HepG2 (cell line): ENCODE measurements at regions not wholly inside any gene's neighbourhood (a gene's known extent, or its start where the extent isn't known, plus 50 kb on each side); places are given as distances from the start of the nearest gene placed in this dataset.

Experiments used
- ATAC-seq: fragments of 200-7000 bp; cut with Tn5 transposase; 3 replicates; pipeline ENCODE4 v1.9.1; 2020; ENCODE audit warnings: mild to moderate bottlenecking, moderate library complexity
- BruUV-seq: library from RNA; stranded (reverse); fragments of 400-500 nt; replicated peaks from 2 replicates; lab custom pipeline; 2021; lab: Mats Ljungman, UMichigan
- CTCF ChIA-PET: fragments of 300-600 bp; formaldehyde crosslinking; extraction: SDS; loops from one replicate; lab custom pipeline; 2021; ENCODE audit warnings: low total read pairs, inconsistent platforms, low intra/inter-chr PET ratio; lab: Yijun Ruan, JAX
- POLR2A ChIA-PET: fragments of 350-600 bp; sonication (Branson Sonifier 250); formaldehyde crosslinking; loops from one replicate; lab custom pipeline; 2020; ENCODE audit warnings: antibody characterized with exemption, inconsistent platforms; lab: Yijun Ruan, JAX
- DNase-seq: peaks from one replicate; pipeline ENCODE4 v3.0.0-alpha.2; 2015; ENCODE audit warnings: low spot score
- FAIRE-seq: peaks from 3 replicates; lab custom pipeline; 2011; peaks lifted over from hg19 to GRCh38; lab: Jason Lieb, UNC
- H2AFZ ChIP-seq: one replicate; pipeline ENCODE4 v1.6.1; 2011; ENCODE audit warnings: low read length, inconsistent platforms
- H3K27ac ChIP-seq: fragments of 300-600 bp; 3 replicates; pipeline ENCODE4 v1.8.0; 2011; ENCODE audit warnings: mixed run types, mild to moderate bottlenecking, mixed read lengths, low read length, inconsistent platforms; ENCODE audit not compliant: insufficient read depth; ENCODE audit errors: extremely low read length
- H3K27me3 ChIP-seq, 2 experiments: fragments of 200-600 bp in 1 of 2; 2 replicates in 1 of 2; 3 replicates in 1 of 2; pipeline versions ENCODE4 v1.6.0 to v1.8.0; 2011; ENCODE audit warnings: low read length in 2 of 2, mild to moderate bottlenecking in 2 of 2, moderate library complexity in 2 of 2, inconsistent platforms in 1 of 2; ENCODE audit not compliant: insufficient read depth in 2 of 2, control insufficient read depth in 1 of 2
- H3K36me3 ChIP-seq, 2 experiments: fragments of 200-600 bp in 1 of 2; replicated peaks in 1 of 2; 2 replicates in 1 of 2; 3 replicates in 1 of 2; pipeline versions ENCODE4 v1.5.1 to v1.8.0; 2011; ENCODE audit warnings: low read length in 2 of 2, inconsistent platforms in 1 of 2; ENCODE audit not compliant: insufficient read depth in 2 of 2, control insufficient read depth in 1 of 2
- H3K4me1 ChIP-seq: 2 replicates; pipeline ENCODE4 v1.5.1; 2012; ENCODE audit warnings: low read length, inconsistent platforms; ENCODE audit not compliant: insufficient read depth
- H3K4me2 ChIP-seq: 2 replicates; pipeline ENCODE4 v1.6.0; 2011; ENCODE audit warnings: low read depth, low read length, inconsistent platforms
- H3K4me3 ChIP-seq, 3 experiments: fragments of 200-600 bp in 1 of 3; sonication (generic), shearing (Covaris generic) in 1 of 3; replicated peaks in 1 of 3; 2 replicates each; pipeline ENCODE4 v1.5.1; 2011 to 2016; ENCODE audit warnings: low read length in 3 of 3, inconsistent platforms in 2 of 3, low read depth in 2 of 3, mild to moderate bottlenecking in 2 of 3, control low read depth in 1 of 3, mixed read lengths in 1 of 3; ENCODE audit not compliant: insufficient read depth in 1 of 3
- H3K79me2 ChIP-seq: one replicate; pipeline ENCODE4 v1.6.1; 2011; ENCODE audit warnings: low read length, inconsistent platforms; ENCODE audit not compliant: insufficient read depth
- H3K9ac ChIP-seq: 2 replicates; pipeline ENCODE4 v1.6.0; 2011; ENCODE audit warnings: mild to moderate bottlenecking, low read depth, low read length, inconsistent platforms; ENCODE audit not compliant: insufficient read depth
- H3K9me3 ChIP-seq: 2 replicates; pipeline ENCODE4 v1.5.1; 2012; ENCODE audit warnings: mild to moderate bottlenecking, low read length
- H4K20me1 ChIP-seq: 2 replicates; pipeline ENCODE4 v1.6.0; 2011; ENCODE audit warnings: inconsistent platforms, mild to moderate bottlenecking, low read length, moderate library complexity; ENCODE audit not compliant: insufficient read depth
- GPBP1L1 ChIP-seq: sonication (generic); formaldehyde crosslinking; IDR thresholded peaks from 2 replicates; pipeline ENCODE4 v1.5.0; 2020; ENCODE audit warnings: mild to moderate bottlenecking, missing genetic modification reagents
- JUN ChIP-seq: sonication (generic); formaldehyde crosslinking; IDR thresholded peaks from 2 replicates; pipeline ENCODE4 v1.4.0; 2020; ENCODE audit warnings: mild to moderate bottlenecking, missing genetic modification reagents
- THAP9 ChIP-seq: sonication (generic); formaldehyde crosslinking; IDR thresholded peaks from 2 replicates; pipeline ENCODE4; 2020; ENCODE audit warnings: missing genetic modification reagents, mild to moderate bottlenecking, borderline replicate concordance
- ZBTB44 ChIP-seq: sonication (generic); formaldehyde crosslinking; IDR thresholded peaks from 2 replicates; pipeline ENCODE4 v1.4.0; 2020; ENCODE audit warnings: missing genetic modification reagents
- ZFAT ChIP-seq: sonication (generic); formaldehyde crosslinking; conservative IDR thresholded peaks from 2 replicates; pipeline ENCODE4 v1.8.1; 2023; ENCODE audit warnings: missing genetic modification reagents, inconsistent platforms
- ZFP90 ChIP-seq: sonication (generic); formaldehyde crosslinking; IDR thresholded peaks from 2 replicates; pipeline ENCODE4 v1.8.0; 2022; ENCODE audit warnings: missing genetic modification reagents, mild to moderate bottlenecking, inconsistent platforms, borderline replicate concordance
- ZNF317 ChIP-seq: sonication (generic); formaldehyde crosslinking; IDR thresholded peaks from 2 replicates; pipeline ENCODE4 v1.5.0; 2020; ENCODE audit warnings: mild to moderate bottlenecking, missing genetic modification reagents
- ZNF350 ChIP-seq: sonication (generic); formaldehyde crosslinking; IDR thresholded peaks from 2 replicates; pipeline ENCODE4 v1.4.0; 2020; ENCODE audit warnings: mild to moderate bottlenecking, low read depth, missing genetic modification reagents, borderline replicate concordance
- ZNF503 ChIP-seq: sonication (generic); formaldehyde crosslinking; IDR thresholded peaks from 2 replicates; pipeline ENCODE4 v1.4.0; 2020; ENCODE audit warnings: missing genetic modification reagents
- ZNF572 ChIP-seq: sonication (generic); formaldehyde crosslinking; IDR thresholded peaks from 2 replicates; pipeline ENCODE4 v1.5.1; 2020; ENCODE audit warnings: mild to moderate bottlenecking, missing genetic modification reagents
- WGBS: methylation state at CpG from one replicate; pipeline ENCODE4 v1.1.6; 2017; ENCODE audit warnings: low lambda C conversion rate; 5-methylcytosine and 5-hydroxymethylcytosine counted together
- in situ Hi-C: cut with HindIII; loops from 2 replicates; pipeline ENCODE4 v1.10.0; 2017; ENCODE audit warnings: low pct_unique_long_range_greater_than_20kb; ENCODE audit not compliant: extremely low pct_ligation_motif_present
- intact Hi-C: fragments of 100-400 bp; cut with micrococcal nuclease; formaldehyde crosslinking; loops from one replicate; pipeline ENCODE4 v1.10.0; 2022; ENCODE audit not compliant: unreplicated experiment

GRCh38 chr4:130568746-130569145 is 1472.8 kb downstream of the C4orf33 start:
- Histone ChIP-seq H2AFZ (no peak overlapping the region), H3K27me3 (no peaks in the 10 kb centered on the region), H3K4me1 (no peaks in the 10 kb centered on the region), H3K79me2 (no peaks in the 10 kb centered on the region), H4K20me1 (no peaks in the 10 kb centered on the region), H3K27ac (no peak overlapping the region), H3K9me3 (no peaks in the 10 kb centered on the region), H3K9ac (no peak overlapping the region), H3K4me2 (no peak overlapping the region), H3K36me3 (no peaks in the 10 kb centered on the region), H3K4me3 (no peak overlapping the region)
- POLR2A ChIA-PET = no interaction called here
- WGBS = 0% methylated on average over 1 of the region's 1 CpG
- no TSS peak for BruUV-seq
- DNase-seq (no peak), FAIRE-seq (no peak), ATAC-seq (no peak)
- intact Hi-C loops (no loop called here), in situ Hi-C loops (loop anchor here (25.0 kb wide), 1 partner anchor 244 kb away; no protein-coding TSS in a partner anchor)
- CTCF ChIA-PET = no interaction called here
- TF ChIP-seq JUN (no peak), ZNF350 (no peak), GPBP1L1 (CRISPR knock-in tag) (no peak)

- no peak overlapping the region for H2AFZ ChIP-seq
- ATAC-seq (no peak), FAIRE-seq (no peak), DNase-seq (no peak)
- BruUV-seq = no TSS peak
- no peaks in the 10 kb centered on the region for H3K9me3 ChIP-seq
- H3K79me2 ChIP-seq = no peaks in the 10 kb centered on the region
- ChIA-PET CTCF (no interaction called here), POLR2A (no interaction called here)
- in situ Hi-C loops (loop anchor here (25.0 kb wide), 1 partner anchor 239 kb away; no protein-coding TSS in a partner anchor), intact Hi-C loops (no loop called here)
- H3K9ac ChIP-seq = no peak overlapping the region
- H3K27me3 ChIP-seq = no peaks in the 10 kb centered on the region
- 0% methylated on average over 1 of the region's 1 CpG for WGBS
- no peak overlapping the region for H3K4me3 ChIP-seq
- H3K36me3 ChIP-seq = no peaks in the 10 kb centered on the region
- H4K20me1 ChIP-seq = no peaks in the 10 kb centered on the region
- H3K4me1 ChIP-seq = no peaks in the 10 kb centered on the region
- H3K4me2 ChIP-seq = no peak overlapping the region
- no peak overlapping the region for H3K27ac ChIP-seq
- TF ChIP-seq THAP9 (CRISPR knock-in tag) (no peak), ZNF317 (CRISPR knock-in tag) (no peak), ZFP90 (no peak), ZBTB44 (CRISPR knock-in tag) (no peak), ZNF572 (CRISPR knock-in tag) (no peak), ZNF503 (no peak), ZFAT (CRISPR knock-in tag) (no peak)
These were observed 1477.8 kb downstream of the C4orf33 start for GRCh38 chr4:130573742-130574141.
